Hepatocyte (in vitro differentiated cells): ENCODE measurements at regions not wholly inside any gene's neighbourhood (a gene's known extent, or its start where the extent isn't known, plus 50 kb on each side); places are given as distances from the start of the nearest gene placed in this dataset.

ENCODE experiments used
- DNase-seq: peaks from one replicate; pipeline ENCODE4 v3.0.0-alpha.2; 2016; ENCODE audit warnings: low spot score
- H2AFZ ChIP-seq: fragments of 200-600 bp; sonication (generic); 2 replicates; pipeline ENCODE4 v1.6.0; 2016; ENCODE audit warnings: antibody characterized with exemption, mild to moderate bottlenecking
- H3K27ac ChIP-seq: fragments of 200-600 bp; sonication (generic); 2 replicates; pipeline ENCODE4 v1.5.1; 2016; ENCODE audit warnings: mild to moderate bottlenecking
- H3K27me3 ChIP-seq: fragments of 200-600 bp; sonication (generic); 2 replicates; pipeline ENCODE4 v1.6.1; 2016
- H3K36me3 ChIP-seq: fragments of 200-600 bp; sonication (generic); replicated peaks from 2 replicates; pipeline ENCODE4 v1.5.1; 2016; ENCODE audit warnings: low read depth; ENCODE audit not compliant: insufficient read depth
- H3K4me1 ChIP-seq: fragments of 200-600 bp; sonication (generic); 2 replicates; pipeline ENCODE4 v1.5.1; 2016; ENCODE audit warnings: mild to moderate bottlenecking, moderate library complexity; ENCODE audit not compliant: insufficient read depth
- H3K4me2 ChIP-seq: fragments of 200-600 bp; sonication (generic); 2 replicates; pipeline ENCODE4 v1.6.0; 2016
- H3K4me3 ChIP-seq: fragments of 200-600 bp; sonication (generic); 2 replicates; pipeline ENCODE4 v1.5.1; 2016; ENCODE audit warnings: mild to moderate bottlenecking
- H3K79me2 ChIP-seq: fragments of 200-600 bp; sonication (generic); 2 replicates; pipeline ENCODE4 v1.6.0; 2017; ENCODE audit warnings: mild to moderate bottlenecking
- H3K9me2 ChIP-seq: fragments of 200-600 bp; sonication (generic); replicated peaks from 2 replicates; pipeline ENCODE4 v1.6.0; 2017; ENCODE audit warnings: mild to moderate bottlenecking; ENCODE audit not compliant: insufficient read depth
- H3K9me3 ChIP-seq: fragments of 200-600 bp; sonication (generic); 2 replicates; pipeline ENCODE4 v1.5.1; 2016; ENCODE audit warnings: low read depth, mild to moderate bottlenecking
- H4K20me1 ChIP-seq: fragments of 200-600 bp; sonication (generic); 2 replicates; pipeline ENCODE4 v1.6.0; 2016; ENCODE audit warnings: mild to moderate bottlenecking; ENCODE audit not compliant: insufficient read depth, poor library complexity, severe bottlenecking
- CTCF ChIP-seq: fragments of 200-600 bp; sonication (generic); IDR thresholded peaks from 2 replicates; pipeline ENCODE4 v1.5.1; 2016; ENCODE audit warnings: antibody characterized with exemption, mild to moderate bottlenecking; ENCODE audit not compliant: poor library complexity
- EZH2 ChIP-seq: fragments of 200-600 bp; sonication (generic); IDR thresholded peaks from 2 replicates; pipeline ENCODE4 v1.6.1; 2016; ENCODE audit warnings: antibody characterized with exemption, mild to moderate bottlenecking, borderline replicate concordance
- EZH2phosphoT487 ChIP-seq: fragments of 200-600 bp; sonication (generic); IDR thresholded peaks from one replicate; pipeline ENCODE4 v1.6.1; 2018; ENCODE audit warnings: antibody characterized with exemption, mild to moderate bottlenecking, low read depth, moderate library complexity; ENCODE audit not compliant: unreplicated experiment, severe bottlenecking
- WGBS: methylation state at CpG from one replicate; pipeline ENCODE4 v1.1.6; 2016; ENCODE audit warnings: low lambda C conversion rate; ENCODE audit errors: missing lambda C conversion rate; 5-methylcytosine and 5-hydroxymethylcytosine counted together

- Histone ChIP-seq H3K79me2 (no peaks in the 10 kb centered on the region), H3K4me2 (no peak overlapping the region), H3K27me3 (no peaks in the 10 kb centered on the region), H3K9me3 (no peaks in the 10 kb centered on the region), H3K4me1 (no peaks in the 10 kb centered on the region), H3K4me3 (no peak overlapping the region), H2AFZ (no peak overlapping the region), H3K36me3 (no peaks in the 10 kb centered on the region), H4K20me1 (no peaks in the 10 kb centered on the region), H3K27ac (no peak overlapping the region), H3K9me2 (no peaks in the 10 kb centered on the region)
- no peak for TF ChIP-seq CTCF
- no peak for TF ChIP-seq EZH2phosphoT487
- no peak for TF ChIP-seq EZH2
- WGBS, result 93% methylated on average over 8 of the region's 8 CpGs
- no peak for DNase-seq
These were observed 89.6 kb upstream of the DOK5 start for GRCh38 chr20:54385746-54386145.

- TF ChIP-seq EZH2 (no peak), EZH2phosphoT487 (no peak), CTCF (no peak)
- no peak for DNase-seq
- Histone ChIP-seq H4K20me1 (no peaks in the 10 kb centered on the region), H3K36me3 (no peaks in the 10 kb centered on the region), H3K9me2 (no peaks in the 10 kb centered on the region), H3K4me3 (no peak overlapping the region), H3K4me1 (no peaks in the 10 kb centered on the region), H3K4me2 (no peak overlapping the region), H3K9me3 (no peaks in the 10 kb centered on the region), H2AFZ (no peak overlapping the region), H3K27ac (no peak overlapping the region), H3K79me2 (no peaks in the 10 kb centered on the region), H3K27me3 (no peaks in the 10 kb centered on the region)
- 66% methylated on average over 9 of the region's 9 CpGs for WGBS
These were observed 85.7 kb upstream of the DOK5 start for GRCh38 chr20:54389596-54390280.

GRCh38 chr20:54397292-54398140 is 77.9 kb upstream of the DOK5 start:
- H3K9me2 ChIP-seq, result no peaks in the 10 kb centered on the region
- TF ChIP-seq EZH2phosphoT487 (no peak), CTCF (no peak), EZH2 (no peak)
- H2AFZ ChIP-seq, result no peak overlapping the region
- no peaks in the 10 kb centered on the region for H3K9me3 ChIP-seq
- H3K79me2 ChIP-seq, result no peaks in the 10 kb centered on the region
- no peaks in the 10 kb centered on the region for H3K4me1 ChIP-seq
- H3K27ac ChIP-seq, result no peak overlapping the region
- H3K4me2 ChIP-seq, result no peak overlapping the region
- no peaks in the 10 kb centered on the region for H4K20me1 ChIP-seq
- no peak for DNase-seq
- H3K4me3 ChIP-seq, result no peak overlapping the region
- 90% methylated on average over 3 of the region's 3 CpGs for WGBS
- H3K27me3 ChIP-seq, result no peaks in the 10 kb centered on the region
- H3K36me3 ChIP-seq, result no peaks in the 10 kb centered on the region
